Hepatocyte (in vitro differentiated cells): ENCODE measurements at regions not wholly inside any gene's neighbourhood (a gene's known extent, or its start where the extent isn't known, plus 50 kb on each side); places are given as distances from the start of the nearest gene placed in this dataset.

Experiments
- DNase-seq: peaks from one replicate; pipeline ENCODE4 v3.0.0-alpha.2; 2016; ENCODE audit warnings: low spot score
- H2AFZ ChIP-seq: fragments of 200-600 bp; sonication (generic); 2 replicates; pipeline ENCODE4 v1.6.0; 2016; ENCODE audit warnings: antibody characterized with exemption, mild to moderate bottlenecking
- H3K27ac ChIP-seq: fragments of 200-600 bp; sonication (generic); 2 replicates; pipeline ENCODE4 v1.5.1; 2016; ENCODE audit warnings: mild to moderate bottlenecking
- H3K27me3 ChIP-seq: fragments of 200-600 bp; sonication (generic); 2 replicates; pipeline ENCODE4 v1.6.1; 2016
- H3K36me3 ChIP-seq: fragments of 200-600 bp; sonication (generic); replicated peaks from 2 replicates; pipeline ENCODE4 v1.5.1; 2016; ENCODE audit warnings: low read depth; ENCODE audit not compliant: insufficient read depth
- H3K4me1 ChIP-seq: fragments of 200-600 bp; sonication (generic); 2 replicates; pipeline ENCODE4 v1.5.1; 2016; ENCODE audit warnings: mild to moderate bottlenecking, moderate library complexity; ENCODE audit not compliant: insufficient read depth
- H3K4me2 ChIP-seq: fragments of 200-600 bp; sonication (generic); 2 replicates; pipeline ENCODE4 v1.6.0; 2016
- H3K4me3 ChIP-seq: fragments of 200-600 bp; sonication (generic); 2 replicates; pipeline ENCODE4 v1.5.1; 2016; ENCODE audit warnings: mild to moderate bottlenecking
- H3K79me2 ChIP-seq: fragments of 200-600 bp; sonication (generic); 2 replicates; pipeline ENCODE4 v1.6.0; 2017; ENCODE audit warnings: mild to moderate bottlenecking
- H3K9me2 ChIP-seq: fragments of 200-600 bp; sonication (generic); replicated peaks from 2 replicates; pipeline ENCODE4 v1.6.0; 2017; ENCODE audit warnings: mild to moderate bottlenecking; ENCODE audit not compliant: insufficient read depth
- H3K9me3 ChIP-seq: fragments of 200-600 bp; sonication (generic); 2 replicates; pipeline ENCODE4 v1.5.1; 2016; ENCODE audit warnings: low read depth, mild to moderate bottlenecking
- H4K20me1 ChIP-seq: fragments of 200-600 bp; sonication (generic); 2 replicates; pipeline ENCODE4 v1.6.0; 2016; ENCODE audit warnings: mild to moderate bottlenecking; ENCODE audit not compliant: insufficient read depth, poor library complexity, severe bottlenecking
- EZH2 ChIP-seq: fragments of 200-600 bp; sonication (generic); IDR thresholded peaks from 2 replicates; pipeline ENCODE4 v1.6.1; 2016; ENCODE audit warnings: antibody characterized with exemption, mild to moderate bottlenecking, borderline replicate concordance
- EZH2phosphoT487 ChIP-seq: fragments of 200-600 bp; sonication (generic); IDR thresholded peaks from one replicate; pipeline ENCODE4 v1.6.1; 2018; ENCODE audit warnings: antibody characterized with exemption, mild to moderate bottlenecking, low read depth, moderate library complexity; ENCODE audit not compliant: unreplicated experiment, severe bottlenecking
- WGBS: methylation state at CpG from one replicate; pipeline ENCODE4 v1.1.6; 2016; ENCODE audit warnings: low lambda C conversion rate; ENCODE audit errors: missing lambda C conversion rate; 5-methylcytosine and 5-hydroxymethylcytosine counted together
- TF ChIP-seq, protein P1 (sequence below): fragments of 200-600 bp; sonication (generic); IDR thresholded peaks from 2 replicates; pipeline ENCODE4 v1.5.1; 2016; ENCODE audit warnings: antibody characterized with exemption, mild to moderate bottlenecking; ENCODE audit not compliant: poor library complexity

DNA sequence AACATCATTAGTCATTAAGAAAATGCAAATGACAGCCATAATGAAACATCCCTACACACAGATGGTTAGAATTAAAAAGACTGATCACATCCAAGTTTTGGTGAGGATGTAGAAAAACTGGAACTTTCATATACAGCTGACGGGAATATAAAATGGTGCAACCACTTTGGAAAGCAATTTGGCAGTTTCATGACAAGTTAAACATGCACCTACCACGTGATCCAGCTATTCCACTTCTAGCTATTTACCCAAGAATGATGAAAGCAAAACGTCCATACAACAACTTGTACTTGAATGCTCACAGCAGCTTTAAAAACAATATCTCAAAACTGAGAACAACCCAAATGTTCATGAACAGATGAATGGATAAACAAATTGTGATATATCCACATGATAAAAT lies 77.9 kb upstream of the AVPR1A start:
- Histone ChIP-seq H4K20me1 (no peaks in the 10 kb centered on the region), H3K27me3 (no peaks in the 10 kb centered on the region), H3K9me3 (no peaks in the 10 kb centered on the region), H3K79me2 (no peaks in the 10 kb centered on the region), H3K4me1 (no peaks in the 10 kb centered on the region), H2AFZ (no peak overlapping the region), H3K4me3 (no peak overlapping the region), H3K36me3 (no peaks in the 10 kb centered on the region), H3K27ac (no peak overlapping the region), H3K4me2 (no peak overlapping the region), H3K9me2 (no peaks in the 10 kb centered on the region)
- WGBS, result 71% methylated on average over 3 of the region's 3 CpGs
- DNase-seq, result no peak
- no peak for TF ChIP-seq EZH2
- TF ChIP-seq EZH2phosphoT487, result no peak
- TF ChIP-seq, protein P1, sequence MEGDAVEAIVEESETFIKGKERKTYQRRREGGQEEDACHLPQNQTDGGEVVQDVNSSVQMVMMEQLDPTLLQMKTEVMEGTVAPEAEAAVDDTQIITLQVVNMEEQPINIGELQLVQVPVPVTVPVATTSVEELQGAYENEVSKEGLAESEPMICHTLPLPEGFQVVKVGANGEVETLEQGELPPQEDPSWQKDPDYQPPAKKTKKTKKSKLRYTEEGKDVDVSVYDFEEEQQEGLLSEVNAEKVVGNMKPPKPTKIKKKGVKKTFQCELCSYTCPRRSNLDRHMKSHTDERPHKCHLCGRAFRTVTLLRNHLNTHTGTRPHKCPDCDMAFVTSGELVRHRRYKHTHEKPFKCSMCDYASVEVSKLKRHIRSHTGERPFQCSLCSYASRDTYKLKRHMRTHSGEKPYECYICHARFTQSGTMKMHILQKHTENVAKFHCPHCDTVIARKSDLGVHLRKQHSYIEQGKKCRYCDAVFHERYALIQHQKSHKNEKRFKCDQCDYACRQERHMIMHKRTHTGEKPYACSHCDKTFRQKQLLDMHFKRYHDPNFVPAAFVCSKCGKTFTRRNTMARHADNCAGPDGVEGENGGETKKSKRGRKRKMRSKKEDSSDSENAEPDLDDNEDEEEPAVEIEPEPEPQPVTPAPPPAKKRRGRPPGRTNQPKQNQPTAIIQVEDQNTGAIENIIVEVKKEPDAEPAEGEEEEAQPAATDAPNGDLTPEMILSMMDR, result no peak

DNA sequence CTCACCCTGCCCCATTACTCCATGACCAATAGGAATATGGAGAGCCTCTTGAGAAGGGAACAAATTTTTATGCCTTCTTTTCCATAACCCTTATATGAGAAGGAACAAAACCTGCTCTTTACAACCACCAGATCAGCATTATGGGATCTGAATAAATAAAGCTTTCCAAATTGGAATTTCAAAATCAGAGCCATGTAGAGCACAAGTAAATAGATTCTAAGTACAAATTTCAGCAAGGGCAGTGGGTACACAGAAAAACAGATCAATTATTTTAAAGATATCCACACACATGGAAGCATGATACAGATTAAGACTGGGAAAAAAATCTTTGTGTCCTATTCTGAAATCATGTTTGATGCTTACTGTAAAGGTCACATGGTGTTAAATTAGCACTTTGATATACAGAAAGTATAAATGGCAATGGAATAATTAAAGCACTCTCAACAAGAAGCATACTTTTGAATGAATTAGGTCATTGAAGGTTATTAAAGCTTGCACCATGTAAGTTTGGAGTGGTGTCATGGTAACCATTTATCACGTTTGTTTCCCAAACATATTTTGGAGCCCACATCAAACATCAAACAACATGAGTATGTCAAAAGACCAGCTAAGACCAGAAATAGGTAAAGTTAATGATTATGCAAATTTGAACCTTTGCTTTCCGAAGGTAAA lies 75.9 kb upstream of the AVPR1A start:
- H3K4me3 ChIP-seq, result no peak overlapping the region
- no peaks in the 10 kb centered on the region for H4K20me1 ChIP-seq
- H3K36me3 ChIP-seq, result no peaks in the 10 kb centered on the region
- 60% methylated on average over 2 of the region's 2 CpGs for WGBS
- TF ChIP-seq EZH2 (no peak), EZH2phosphoT487 (no peak)
- TF ChIP-seq, protein P1, result no peak
- no peaks in the 10 kb centered on the region for H3K4me1 ChIP-seq
- no peak for DNase-seq
- no peaks in the 10 kb centered on the region for H3K79me2 ChIP-seq
- no peaks in the 10 kb centered on the region for H3K9me2 ChIP-seq
- no peak overlapping the region for H3K27ac ChIP-seq
- no peak overlapping the region for H3K4me2 ChIP-seq
- no peaks in the 10 kb centered on the region for H3K27me3 ChIP-seq
- no peaks in the 10 kb centered on the region for H3K9me3 ChIP-seq
- H2AFZ ChIP-seq, result no peak overlapping the region

DNA sequence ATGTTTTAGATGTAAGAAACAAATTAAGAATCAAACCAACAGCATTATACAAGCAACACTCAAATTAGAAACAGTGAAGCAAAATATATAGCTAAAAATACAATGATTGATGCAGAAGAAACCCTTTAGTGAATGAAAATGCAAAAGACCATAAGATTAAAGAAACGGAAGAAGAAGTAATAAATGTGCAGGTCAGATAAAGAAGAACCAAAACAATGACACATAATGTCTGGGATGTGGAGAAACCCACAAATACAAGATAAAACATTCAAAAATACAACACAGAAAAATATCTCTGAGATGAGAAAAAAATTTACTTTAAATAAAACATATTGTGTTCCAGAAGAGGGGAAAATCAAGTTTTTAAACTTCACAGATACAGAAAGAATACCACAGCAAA lies 73.4 kb upstream of the AVPR1A start:
- no peaks in the 10 kb centered on the region for H3K9me3 ChIP-seq
- H4K20me1 ChIP-seq, result no peaks in the 10 kb centered on the region
- TF ChIP-seq EZH2phosphoT487 (no peak), EZH2 (no peak)
- TF ChIP-seq, protein P1, result no peak
- no peaks in the 10 kb centered on the region for H3K36me3 ChIP-seq
- no peaks in the 10 kb centered on the region for H3K4me1 ChIP-seq
- WGBS, result 63% methylated on average over 1 of the region's 1 CpG
- H3K79me2 ChIP-seq, result no peaks in the 10 kb centered on the region
- no peaks in the 10 kb centered on the region for H3K27me3 ChIP-seq
- no peak for DNase-seq
- H3K4me2 ChIP-seq, result no peak overlapping the region
- no peak overlapping the region for H2AFZ ChIP-seq
- no peak overlapping the region for H3K27ac ChIP-seq
- no peak overlapping the region for H3K4me3 ChIP-seq
- H3K9me2 ChIP-seq, result no peaks in the 10 kb centered on the region

DNA sequence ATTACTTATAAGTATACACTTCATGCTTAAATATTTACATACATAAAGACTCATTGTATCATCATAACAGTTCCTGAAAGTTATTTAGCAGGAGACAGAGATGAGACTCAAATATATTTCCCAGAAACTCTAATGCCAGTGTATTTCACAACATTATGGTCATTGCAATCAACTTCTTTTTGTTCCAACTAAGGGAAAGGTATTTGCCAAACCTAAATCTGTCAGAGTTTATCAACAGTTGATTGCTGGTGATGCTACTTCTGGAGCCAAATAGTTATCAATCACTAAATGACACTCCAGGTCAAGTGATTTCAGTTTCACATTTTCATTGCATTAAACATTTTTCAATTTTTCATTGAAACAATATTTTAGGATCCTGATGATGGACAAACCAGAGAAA lies 72.1 kb upstream of the AVPR1A start:
- Histone ChIP-seq H3K79me2 (no peaks in the 10 kb centered on the region), H2AFZ (no peak overlapping the region), H3K27me3 (no peaks in the 10 kb centered on the region), H3K4me2 (no peak overlapping the region), H3K9me3 (no peaks in the 10 kb centered on the region), H3K4me1 (no peaks in the 10 kb centered on the region), H4K20me1 (no peaks in the 10 kb centered on the region), H3K4me3 (no peak overlapping the region), H3K36me3 (no peaks in the 10 kb centered on the region), H3K27ac (no peak overlapping the region), H3K9me2 (no peaks in the 10 kb centered on the region)
- TF ChIP-seq, protein P1, result no peak
- TF ChIP-seq EZH2 (no peak), EZH2phosphoT487 (no peak)
- DNase-seq, result no peak
